PFSK-1 (cell line): ENCODE measurements at regions not wholly inside any gene's neighbourhood (a gene's known extent, or its start where the extent isn't known, plus 50 kb on each side); places are given as distances from the start of the nearest gene placed in this dataset.

Experiments
- POLR2AphosphoS5 ChIP-seq: IDR thresholded peaks from 2 replicates; pipeline ENCODE4 v1.6.1; 2012; ENCODE audit warnings: low read depth, mild to moderate bottlenecking, control low read depth, low read length, moderate library complexity
- TAF1 ChIP-seq: IDR thresholded peaks from 2 replicates; pipeline ENCODE4 v1.6.1; 2012; ENCODE audit warnings: low read length, control low read depth, borderline replicate concordance; ENCODE audit not compliant: insufficient read depth
- TF ChIP-seq, protein P1 (sequence below), 2 experiments: IDR thresholded peaks; 2 replicates each; pipeline versions ENCODE4 v1.6.1 to v1.8.0; 2011 to 2012; ENCODE audit warnings: low read depth in 2 of 2, low read length in 2 of 2, control low read depth in 1 of 2, inconsistent platforms in 1 of 2, mild to moderate bottlenecking in 1 of 2, moderate library complexity in 1 of 2; ENCODE audit not compliant: insufficient read depth in 1 of 2

DNA sequence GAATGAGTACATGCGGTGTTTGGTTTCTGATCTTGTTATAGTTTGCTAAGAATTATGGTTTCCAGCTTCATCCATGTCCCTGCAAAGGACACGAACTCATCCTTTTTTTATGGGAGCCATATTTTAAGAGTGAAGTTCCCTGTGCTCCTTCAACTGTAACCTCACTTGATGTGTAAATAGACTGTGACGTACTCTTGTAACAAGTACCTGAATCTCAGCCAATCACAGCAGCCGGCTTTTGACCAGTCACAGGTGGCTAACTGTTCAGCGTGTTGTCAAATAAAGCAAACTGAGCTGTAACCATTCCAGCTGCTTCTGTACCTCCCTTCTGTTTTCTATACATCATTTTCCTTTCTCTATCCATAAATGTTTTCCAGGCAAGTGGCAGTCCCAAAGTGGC, 774.3 kb upstream of the HS6ST1 start:
- TF ChIP-seq POLR2AphosphoS5 (no peak), TAF1 (no peak)
- TF ChIP-seq, protein P1, sequence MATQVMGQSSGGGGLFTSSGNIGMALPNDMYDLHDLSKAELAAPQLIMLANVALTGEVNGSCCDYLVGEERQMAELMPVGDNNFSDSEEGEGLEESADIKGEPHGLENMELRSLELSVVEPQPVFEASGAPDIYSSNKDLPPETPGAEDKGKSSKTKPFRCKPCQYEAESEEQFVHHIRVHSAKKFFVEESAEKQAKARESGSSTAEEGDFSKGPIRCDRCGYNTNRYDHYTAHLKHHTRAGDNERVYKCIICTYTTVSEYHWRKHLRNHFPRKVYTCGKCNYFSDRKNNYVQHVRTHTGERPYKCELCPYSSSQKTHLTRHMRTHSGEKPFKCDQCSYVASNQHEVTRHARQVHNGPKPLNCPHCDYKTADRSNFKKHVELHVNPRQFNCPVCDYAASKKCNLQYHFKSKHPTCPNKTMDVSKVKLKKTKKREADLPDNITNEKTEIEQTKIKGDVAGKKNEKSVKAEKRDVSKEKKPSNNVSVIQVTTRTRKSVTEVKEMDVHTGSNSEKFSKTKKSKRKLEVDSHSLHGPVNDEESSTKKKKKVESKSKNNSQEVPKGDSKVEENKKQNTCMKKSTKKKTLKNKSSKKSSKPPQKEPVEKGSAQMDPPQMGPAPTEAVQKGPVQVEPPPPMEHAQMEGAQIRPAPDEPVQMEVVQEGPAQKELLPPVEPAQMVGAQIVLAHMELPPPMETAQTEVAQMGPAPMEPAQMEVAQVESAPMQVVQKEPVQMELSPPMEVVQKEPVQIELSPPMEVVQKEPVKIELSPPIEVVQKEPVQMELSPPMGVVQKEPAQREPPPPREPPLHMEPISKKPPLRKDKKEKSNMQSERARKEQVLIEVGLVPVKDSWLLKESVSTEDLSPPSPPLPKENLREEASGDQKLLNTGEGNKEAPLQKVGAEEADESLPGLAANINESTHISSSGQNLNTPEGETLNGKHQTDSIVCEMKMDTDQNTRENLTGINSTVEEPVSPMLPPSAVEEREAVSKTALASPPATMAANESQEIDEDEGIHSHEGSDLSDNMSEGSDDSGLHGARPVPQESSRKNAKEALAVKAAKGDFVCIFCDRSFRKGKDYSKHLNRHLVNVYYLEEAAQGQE (IDR thresholded peaks at IDR 0.05; ENCODE audit: insufficient read depth in 1 of 2, low read depth in 2 of 2, low read length in 2 of 2), result no peak
